ENCODE measurements at regions not wholly inside any gene's neighbourhood (a gene's known extent, or its start where the extent isn't known, plus 50 kb on each side); places are given as distances from the start of the nearest gene placed in this dataset. TPM values are rescaled to one million over a fixed set of nuclear protein-coding genes. Genes with fewer than 3 reads are reported as not detected.

- ChIA-PET CTCF (no interaction called here), POLR2A (no interaction called here)
- H3K27ac Mint-ChIP-seq: no peak overlapping the region
- H3K36me3 Mint-ChIP-seq (ENCODE audit: low read depth): peaks cover 1% of the 10 kb centered on the region
- H3K4me1 Mint-ChIP-seq (ENCODE audit: low read depth): no peaks in the 10 kb centered on the region
- no peak for DNase-seq
- H3K4me3 Mint-ChIP-seq: no peak overlapping the region
- intact Hi-C loops (cut with micrococcal nuclease): no loop called here
- H3K27me3 Mint-ChIP-seq: peaks cover 2% of the 10 kb centered on the region
- H3K9me3 Mint-ChIP-seq: peaks cover 19% of the 10 kb centered on the region
- no peak for TF ChIP-seq CTCF (IDR thresholded peaks at IDR 0.05)
- no peak for ATAC-seq
Observed at GRCh38 chr3:159936541-159936940, 52.1 kb upstream of the IL12A start.

- ChIA-PET POLR2A (no interaction called here), CTCF (no interaction called here)
- Mint-ChIP-seq H3K4me1 (ENCODE audit: low read depth) (no peaks in the 10 kb centered on the region), H3K4me3 (no peak overlapping the region), H3K27ac (no peak overlapping the region), H3K9me3 (peaks cover 19% of the 10 kb centered on the region), H3K27me3 (peaks cover 5% of the 10 kb centered on the region), H3K36me3 (ENCODE audit: low read depth) (peaks cover 1% of the 10 kb centered on the region)
- no peak for DNase-seq
- ATAC-seq: no peak
- intact Hi-C loops (cut with micrococcal nuclease): no loop called here
- TF ChIP-seq CTCF (IDR thresholded peaks at IDR 0.05): no peak
Observed at GRCh38 chr3:159937561-159938166, 51.0 kb upstream of the IL12A start.

- peaks cover 12% of the 10 kb centered on the region for H3K9me3 Mint-ChIP-seq
- intact Hi-C loops (cut with micrococcal nuclease): no loop called here
- no peak overlapping the region for H3K4me3 Mint-ChIP-seq
- DNase-seq (no peak), ATAC-seq (no peak)
- H3K27ac Mint-ChIP-seq: no peak overlapping the region
- ChIA-PET POLR2A (no interaction called here), CTCF (no interaction called here)
- no peak for TF ChIP-seq CTCF (IDR thresholded peaks at IDR 0.05)
- H3K27me3 Mint-ChIP-seq: peaks cover 7% of the 10 kb centered on the region
- H3K4me1 Mint-ChIP-seq (ENCODE audit: low read depth): no peaks in the 10 kb centered on the region
- peaks cover 1% of the 10 kb centered on the region for H3K36me3 Mint-ChIP-seq (ENCODE audit: low read depth)
Observed at GRCh38 chr3:159938714-159939113, 49.9 kb upstream of the IL12A start.

Small RNAs in the stretch of these regions (microRNA-seq; reads per million reads assigned to microRNA genes)
- not detected for gene MIR3919 (ENCODE audit: borderline microRNAs expressed, borderline replicate concordance)
